PC-9 (cell line): ENCODE measurements at regions not wholly inside any gene's neighbourhood (a gene's known extent, or its start where the extent isn't known, plus 50 kb on each side); places are given as distances from the start of the nearest gene placed in this dataset.

Experiments
- BruUV-seq: library from RNA; stranded (reverse); fragments of 400-500 nt; replicated peaks from 2 replicates; lab custom pipeline; 2021; lab: Mats Ljungman, UMichigan
- CTCF ChIA-PET: fragments of 300-600 bp; sonication (Branson Sonifier 250); formaldehyde crosslinking; loops from one replicate; lab custom pipeline; 2022; ENCODE audit warnings: antibody characterized with exemption; lab: Charles Lee
- POLR2A ChIA-PET: fragments of 300-600 bp; sonication (Branson Sonifier 250); formaldehyde crosslinking; loops from one replicate; lab custom pipeline; 2022; ENCODE audit warnings: antibody characterized with exemption; ENCODE audit not compliant: unreplicated experiment; lab: Charles Lee
- DNase-seq, 2 experiments: peaks; one replicate each; pipeline versions ENCODE4 v3.0.0 to v3.0.0-alpha.2; 2015 to 2022; ENCODE audit warnings: mixed read lengths in 1 of 2
- H2AFZ ChIP-seq: fragments of 200-600 bp; sonication (generic); 2 replicates; pipeline ENCODE4 v1.8.1; 2017; ENCODE audit warnings: antibody characterized with exemption
- H3F3A ChIP-seq: fragments of 200-600 bp; sonication (generic); 2 replicates; pipeline ENCODE4 v1.8.1; 2017; ENCODE audit warnings: antibody characterized with exemption, mild to moderate bottlenecking, low read depth; ENCODE audit not compliant: insufficient read depth
- H3K27ac ChIP-seq: fragments of 200-600 bp; sonication (generic); 2 replicates; pipeline ENCODE4 v1.6.1; 2016; ENCODE audit warnings: mixed run types
- H3K27me3 ChIP-seq: fragments of 200-600 bp; sonication (generic); 2 replicates; pipeline ENCODE4 v1.6.1; 2016; ENCODE audit warnings: low read depth, mixed run types; ENCODE audit not compliant: insufficient read depth
- H3K36me3 ChIP-seq: fragments of 200-600 bp; sonication (generic); 2 replicates; pipeline ENCODE4 v1.6.1; 2016; ENCODE audit warnings: low read depth, mixed run types
- H3K4me1 ChIP-seq: fragments of 200-600 bp; sonication (generic); replicated peaks from 2 replicates; pipeline ENCODE4 v1.6.1; 2016; ENCODE audit warnings: mixed run types; ENCODE audit not compliant: insufficient read depth
- H3K4me2 ChIP-seq: fragments of 200-600 bp; sonication (generic); 2 replicates; pipeline ENCODE4 v1.6.1; 2017; ENCODE audit warnings: mixed run types
- H3K4me3 ChIP-seq: fragments of 200-600 bp; sonication (generic); 2 replicates; pipeline ENCODE4 v1.6.1; 2016; ENCODE audit warnings: mixed run types
- H3K79me2 ChIP-seq: fragments of 200-600 bp; sonication (generic); 2 replicates; pipeline ENCODE4 v1.6.1; 2017; ENCODE audit warnings: low read depth, mixed run types
- H3K9me2 ChIP-seq: fragments of 200-600 bp; sonication (generic); 2 replicates; pipeline ENCODE4 v1.8.1; 2017; ENCODE audit warnings: mild to moderate bottlenecking; ENCODE audit not compliant: insufficient read depth
- H3K9me3 ChIP-seq: fragments of 200-600 bp; sonication (generic); 2 replicates; pipeline ENCODE4 v1.8.1; 2016; ENCODE audit warnings: low read depth; ENCODE audit not compliant: insufficient read depth
- H4K20me1 ChIP-seq: fragments of 200-600 bp; sonication (generic); 2 replicates; pipeline ENCODE4 v1.8.1; 2017; ENCODE audit not compliant: insufficient read depth
- CTCF ChIP-seq: fragments of 200-600 bp; sonication (generic); conservative IDR thresholded peaks from 2 replicates; pipeline ENCODE4 v1.6.1; 2017; ENCODE audit warnings: mixed run types, antibody characterized with exemption, mild to moderate bottlenecking, moderate library complexity
- EZH2 ChIP-seq: fragments of 200-600 bp; sonication (generic); IDR thresholded peaks from 2 replicates; pipeline ENCODE4 v1.8.0; 2017; ENCODE audit warnings: antibody characterized with exemption, low read depth
- intact Hi-C: fragments of 100-400 bp; cut with micrococcal nuclease; formaldehyde crosslinking; loops from one replicate; pipeline ENCODE4 v1.10.0; 2022; ENCODE audit not compliant: unreplicated experiment

DNA sequence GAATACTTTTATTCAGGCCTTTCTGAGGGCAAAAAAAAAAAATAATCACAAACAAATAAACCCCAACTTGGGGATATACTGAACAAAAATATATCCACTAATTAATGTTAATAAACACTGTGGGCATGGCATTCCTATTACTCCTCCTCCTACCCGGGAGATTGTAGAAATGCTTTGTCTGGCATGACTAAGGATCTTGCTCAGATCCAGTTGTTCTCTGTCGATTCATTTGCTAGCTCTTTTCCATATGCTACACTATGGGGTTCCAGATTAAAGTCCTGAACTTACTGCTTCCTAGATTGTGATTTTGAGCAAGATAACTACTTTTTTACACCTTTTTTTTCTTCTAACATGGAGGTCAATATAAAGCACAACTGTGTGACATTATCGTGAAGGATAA is 102.2 kb upstream of the PRR16 start:
- Histone ChIP-seq H3K36me3 (no peaks in the 10 kb centered on the region), H3K79me2 (no peaks in the 10 kb centered on the region), H3K4me1 (no peaks in the 10 kb centered on the region), H2AFZ (no peak overlapping the region), H3K4me3 (no peak overlapping the region), H3K9me2 (no peaks in the 10 kb centered on the region), H3K4me2 (no peak overlapping the region), H3K9me3 (no peaks in the 10 kb centered on the region), H3K27me3 (no peaks in the 10 kb centered on the region), H4K20me1 (no peaks in the 10 kb centered on the region), H3K27ac (no peak overlapping the region), H3F3A (no peaks in the 10 kb centered on the region)
- BruUV-seq = no TSS peak
- CTCF ChIA-PET = no interaction called here
- POLR2A ChIA-PET = interaction anchor here (0.5 to 0.7 kb wide), 3 partner anchors 141 to 820 kb away, joined by 3 to 5 read pairs (median 4); no protein-coding TSS in a partner anchor
- TF ChIP-seq CTCF (no peak), EZH2 (no peak)
- intact Hi-C loops = loop anchor here (10.0 kb wide), 1 partner anchor 297 kb away; no protein-coding TSS in a partner anchor
- no peak for DNase-seq

- H3K9me2 ChIP-seq = no peaks in the 10 kb centered on the region
- H3K4me3 ChIP-seq = no peak overlapping the region
- H3K27me3 ChIP-seq = no peaks in the 10 kb centered on the region
- H3K4me1 ChIP-seq = no peaks in the 10 kb centered on the region
- POLR2A ChIA-PET = interaction anchor here (0.5 to 0.7 kb wide), 2 partner anchors 388 to 821 kb away, joined by 3 to 4 read pairs; no protein-coding TSS in a partner anchor
- intact Hi-C loops = loop anchor here (10.0 kb wide), 1 partner anchor 298 kb away; no protein-coding TSS in a partner anchor
- no peak overlapping the region for H3K27ac ChIP-seq
- H3K9me3 ChIP-seq = no peaks in the 10 kb centered on the region
- H3F3A ChIP-seq = no peaks in the 10 kb centered on the region
- DNase-seq = no peak
- no peaks in the 10 kb centered on the region for H3K79me2 ChIP-seq
- no peaks in the 10 kb centered on the region for H4K20me1 ChIP-seq
- H3K36me3 ChIP-seq = no peaks in the 10 kb centered on the region
- no peak overlapping the region for H3K4me2 ChIP-seq
- TF ChIP-seq EZH2 (no peak), CTCF (no peak)
- TSS peak; percentile 77 for BruUV-seq
- no peak overlapping the region for H2AFZ ChIP-seq
- CTCF ChIA-PET = no interaction called here
Measured at GRCh38 chr5:120362426-120362825, 101.7 kb upstream of the PRR16 start.

DNA sequence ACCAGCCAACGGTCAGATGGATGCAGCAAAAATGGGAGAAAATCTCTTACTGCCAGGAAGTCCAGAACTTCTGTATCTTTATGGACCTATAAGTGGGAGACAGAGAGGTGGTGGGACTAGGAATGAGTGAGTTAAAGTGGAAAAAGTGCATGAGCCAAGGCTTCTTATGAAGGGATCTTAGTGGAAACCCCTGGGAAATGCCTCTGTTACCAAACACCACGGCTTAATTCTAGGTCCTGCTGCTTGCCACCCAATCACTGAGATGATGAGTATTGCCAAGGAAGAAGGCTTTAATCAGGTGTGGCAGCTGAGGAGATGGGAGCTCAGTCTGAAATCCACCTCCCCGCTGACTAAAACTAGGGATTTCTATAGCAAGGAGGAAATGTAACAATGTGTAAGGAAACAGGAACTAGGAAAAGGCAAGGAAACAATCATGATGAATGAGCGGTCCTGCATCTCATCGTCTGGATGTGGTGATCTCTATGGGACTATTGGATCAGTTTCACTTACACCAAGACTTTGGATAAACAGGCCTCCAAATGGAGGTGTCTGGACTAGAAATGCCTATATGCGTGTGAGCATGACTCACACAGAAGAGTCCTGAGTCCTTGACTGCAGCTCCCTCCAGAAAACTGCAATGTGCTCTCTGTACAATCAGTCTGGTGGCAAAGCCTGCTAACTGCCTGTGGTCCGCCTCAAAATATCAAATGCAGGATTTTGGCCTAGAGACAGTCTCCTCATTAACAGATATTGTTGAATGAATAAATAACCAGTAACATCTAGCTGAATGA is 98.2 kb upstream of the PRR16 start:
- H3K4me2 ChIP-seq = no peak overlapping the region
- peaks cover 2% of the 10 kb centered on the region; the same call in 1 of the 2 replicates for H3K9me3 ChIP-seq
- no peaks in the 10 kb centered on the region for H3K27me3 ChIP-seq
- no peak for DNase-seq
- H3K4me1 ChIP-seq = peaks cover 12% of the 10 kb centered on the region; the same call in 1 of the 2 replicates
- ChIA-PET POLR2A (no interaction called here), CTCF (no interaction called here)
- H3K4me3 ChIP-seq = no peak overlapping the region
- no peak overlapping the region for H2AFZ ChIP-seq
- no peaks in the 10 kb centered on the region for H3K36me3 ChIP-seq
- H4K20me1 ChIP-seq = no peaks in the 10 kb centered on the region
- H3F3A ChIP-seq = no peaks in the 10 kb centered on the region
- intact Hi-C loops = loop anchor here (10.0 kb wide), 1 partner anchor 301 kb away; no protein-coding TSS in a partner anchor
- no peaks in the 10 kb centered on the region for H3K9me2 ChIP-seq
- H3K27ac ChIP-seq = no peak overlapping the region
- no peak for TF ChIP-seq CTCF
- no peak for TF ChIP-seq EZH2
- no TSS peak for BruUV-seq
- H3K79me2 ChIP-seq = no peaks in the 10 kb centered on the region
